GM21723 (cell line): ENCODE measurements at regions not wholly inside any gene's neighbourhood (a gene's known extent, or its start where the extent isn't known, plus 50 kb on each side); places are given as distances from the start of the nearest gene placed in this dataset.

Experiments used
- ATAC-seq: cut with Tn5 transposase; IDR thresholded peaks from one replicate; pipeline ENCODE4 v1.9.1; 2021; ENCODE audit warnings: mild to moderate bottlenecking, moderate library complexity; ENCODE audit not compliant: unreplicated experiment

- no peak for ATAC-seq
Measured at GRCh38 chr3:107943786-107944523, 146.9 kb downstream of the CD47 start.

- ATAC-seq = no peak
Measured at GRCh38 chr3:107942951-107943749, 147.7 kb downstream of the CD47 start.

- ATAC-seq = no peak
Measured at GRCh38 chr3:107942244-107942643, 148.6 kb downstream of the CD47 start.

- ATAC-seq = no peak
Measured at GRCh38 chr3:107939691-107940442, 151.0 kb downstream of the CD47 start.

- ATAC-seq = no peak
Measured at GRCh38 chr3:107938143-107938542, 152.7 kb downstream of the CD47 start.

- ATAC-seq = no peak
Measured at GRCh38 chr3:107934808-107935207, 156.0 kb downstream of the CD47 start.

GRCh38 chr3:107933450-107933849, 157.4 kb downstream of the CD47 start:
- ATAC-seq = no peak

GRCh38 chr3:107931326-107931725, 159.5 kb downstream of the CD47 start:
- ATAC-seq = no peak

- ATAC-seq = no peak
Measured at GRCh38 chr3:107929088-107929487, 161.7 kb downstream of the CD47 start.

- peak; percentile 44 for ATAC-seq
Measured at GRCh38 chr3:107928084-107928445, 162.8 kb downstream of the CD47 start.

GRCh38 chr3:107927361-107928083, 163.3 kb downstream of the CD47 start:
- peak; percentile 97 for ATAC-seq

- ATAC-seq = no peak
Measured at GRCh38 chr3:107925851-107926250, 165.0 kb downstream of the CD47 start.

- no peak for ATAC-seq
Measured at GRCh38 chr3:107921038-107921437, 169.8 kb downstream of the CD47 start.

GRCh38 chr3:107920538-107920937, 170.3 kb downstream of the CD47 start:
- no peak for ATAC-seq

- no peak for ATAC-seq
Measured at GRCh38 chr3:107919239-107919638, 171.6 kb downstream of the CD47 start.

GRCh38 chr3:107916171-107916570, 174.7 kb downstream of the CD47 start:
- ATAC-seq = no peak

GRCh38 chr3:107915706-107916105, 175.1 kb downstream of the CD47 start:
- no peak for ATAC-seq

GRCh38 chr3:107913701-107914100, 177.1 kb downstream of the CD47 start:
- ATAC-seq = no peak

- ATAC-seq = no peak
Measured at GRCh38 chr3:107911337-107912000, 179.4 kb downstream of the CD47 start.

GRCh38 chr3:107910713-107911259, 180.0 kb downstream of the CD47 start:
- peak; percentile 99 for ATAC-seq
